Liver (tissue), 8 donors: ENCODE measurements at regions not wholly inside any gene's neighbourhood (a gene's known extent, or its start where the extent isn't known, plus 50 kb on each side); places are given as distances from the start of the nearest gene placed in this dataset.

Experiments
- DNase-seq: peaks from one replicate; pipeline ENCODE4 v3.0.0-alpha.2; 2017; ENCODE audit warnings: low spot score
- H3K27ac ChIP-seq, 2 donors: one replicate each; pipeline ENCODE4 v1.7.0; 2013; ENCODE audit warnings: inconsistent platforms in 2 of 2, low read length in 2 of 2, control low read depth in 1 of 2, low read depth in 1 of 2, mild to moderate bottlenecking in 1 of 2
- H3K27me3 ChIP-seq, 4 donors: one replicate each; pipeline versions ENCODE4 v1.6.1 to v1.7.0; 2013; ENCODE audit warnings: low read length in 3 of 4, inconsistent platforms in 1 of 4, mild to moderate bottlenecking in 1 of 4, moderate library complexity in 1 of 4; ENCODE audit not compliant: control insufficient read depth in 4 of 4, insufficient read depth in 4 of 4
- H3K36me3 ChIP-seq, 4 donors: one replicate each; pipeline versions ENCODE4 v1.6.1 to v1.7.0; 2013; ENCODE audit warnings: low read length in 3 of 4, mild to moderate bottlenecking in 3 of 4, low read depth in 1 of 4, moderate library complexity in 1 of 4; ENCODE audit not compliant: control insufficient read depth in 4 of 4, insufficient read depth in 3 of 4
- H3K4me1 ChIP-seq, 4 donors: one replicate each; pipeline versions ENCODE4 v1.6.1 to v1.7.0; 2013; ENCODE audit warnings: low read length in 3 of 4, mild to moderate bottlenecking in 3 of 4, moderate library complexity in 1 of 4; ENCODE audit not compliant: control insufficient read depth in 4 of 4, insufficient read depth in 4 of 4
- H3K4me3 ChIP-seq, 3 donors: one replicate each; pipeline versions ENCODE4 v1.6.1 to v1.7.0; 2013; ENCODE audit warnings: low read length in 3 of 3, control low read depth in 1 of 3, low read depth in 1 of 3, mild to moderate bottlenecking in 1 of 3
- H3K9ac ChIP-seq, 2 donors: one replicate each; pipeline ENCODE4 v1.7.0; 2013; ENCODE audit warnings: low read length in 2 of 2, mild to moderate bottlenecking in 2 of 2, moderate library complexity in 2 of 2, control low read depth in 1 of 2, low read depth in 1 of 2
- H3K9me3 ChIP-seq, 4 donors: one replicate each; pipeline versions ENCODE4 v1.6.1 to v1.7.0; 2013; ENCODE audit warnings: low read length in 3 of 4; ENCODE audit not compliant: control insufficient read depth in 4 of 4
- ATF3 ChIP-seq: IDR thresholded peaks from 2 replicates; pipeline ENCODE4 v1.6.1; 2016; ENCODE audit warnings: antibody characterized with exemption
- EGR1 ChIP-seq, 2 donors: IDR thresholded peaks; 2 replicates each; pipeline ENCODE4 v1.6.1; 2016 to 2018; ENCODE audit warnings: antibody characterized with exemption in 2 of 2, low read depth in 2 of 2
- FOXA1 ChIP-seq: IDR thresholded peaks from 2 replicates; pipeline ENCODE4 v1.6.1; 2016; ENCODE audit warnings: antibody characterized with exemption
- FOXA2 ChIP-seq: IDR thresholded peaks from 2 replicates; pipeline ENCODE4 v1.6.1; 2016; ENCODE audit warnings: antibody characterized with exemption
- GABPA ChIP-seq, 2 donors: IDR thresholded peaks in 1 of 2; conservative IDR thresholded peaks in 1 of 2; 2 replicates each; pipeline ENCODE4 v1.6.1; 2016; ENCODE audit warnings: antibody characterized with exemption in 2 of 2, mild to moderate bottlenecking in 1 of 2, moderate library complexity in 1 of 2
- HNF4A ChIP-seq, 2 donors: conservative IDR thresholded peaks; 2 replicates each; pipeline ENCODE4 v1.6.1; 2016; ENCODE audit warnings: antibody characterized with exemption in 2 of 2, mild to moderate bottlenecking in 2 of 2
- HNF4G ChIP-seq: IDR thresholded peaks from 2 replicates; pipeline ENCODE4 v1.6.1; 2016; ENCODE audit warnings: antibody characterized with exemption
- JUND ChIP-seq, 2 donors: IDR thresholded peaks; 2 replicates each; pipeline ENCODE4 v1.6.1; 2016; ENCODE audit warnings: antibody characterized with exemption in 2 of 2
- NR2F2 ChIP-seq: IDR thresholded peaks from 2 replicates; pipeline ENCODE4 v1.6.1; 2016; ENCODE audit warnings: antibody characterized with exemption
- RAD21 ChIP-seq, 2 donors: IDR thresholded peaks; 2 replicates each; pipeline ENCODE4 v1.6.1; 2016; ENCODE audit warnings: antibody characterized with exemption in 2 of 2, mild to moderate bottlenecking in 2 of 2
- REST ChIP-seq: IDR thresholded peaks from 2 replicates; pipeline ENCODE4 v1.6.1; 2016; ENCODE audit warnings: antibody characterized with exemption, mild to moderate bottlenecking
- RXRA ChIP-seq, 2 donors: IDR thresholded peaks; 2 replicates each; pipeline ENCODE4 v1.6.1; 2017 to 2018; ENCODE audit warnings: antibody characterized with exemption in 2 of 2, mild to moderate bottlenecking in 1 of 2
- TAF1 ChIP-seq: conservative IDR thresholded peaks from 2 replicates; pipeline ENCODE4 v1.6.1; 2016; ENCODE audit warnings: antibody characterized with exemption, mild to moderate bottlenecking
- YY1 ChIP-seq: IDR thresholded peaks from 2 replicates; pipeline ENCODE4 v1.6.1; 2016; ENCODE audit warnings: antibody characterized with exemption, mild to moderate bottlenecking
- WGBS: extraction: QIAGEN DNeasy Blood & Tissue Kit; methylation state at CpG from one replicate; pipeline ENCODE4 v1.1.7; 2013; 5-methylcytosine and 5-hydroxymethylcytosine counted together
- TF ChIP-seq, protein P1 (sequence below): IDR thresholded peaks from 2 replicates; pipeline ENCODE4 v1.6.1; 2016; ENCODE audit warnings: antibody characterized with exemption
- TF ChIP-seq, protein P2 (sequence below): fragments of 150-350 bp; IDR thresholded peaks from 2 replicates; pipeline ENCODE4 v1.5.1; 2017; ENCODE audit warnings: improper control_type of control experiment, low read depth, low read length; ENCODE audit not compliant: missing input control
- TF ChIP-seq, protein P3 (sequence below): IDR thresholded peaks from 2 replicates; pipeline ENCODE4 v1.6.1; 2016; ENCODE audit warnings: antibody characterized with exemption
- donor health status: healthy.
- donor health status: healthy.
- donor health status: healthy.
- donor health status: healthy.
- donor health status: healthy.

DNA sequence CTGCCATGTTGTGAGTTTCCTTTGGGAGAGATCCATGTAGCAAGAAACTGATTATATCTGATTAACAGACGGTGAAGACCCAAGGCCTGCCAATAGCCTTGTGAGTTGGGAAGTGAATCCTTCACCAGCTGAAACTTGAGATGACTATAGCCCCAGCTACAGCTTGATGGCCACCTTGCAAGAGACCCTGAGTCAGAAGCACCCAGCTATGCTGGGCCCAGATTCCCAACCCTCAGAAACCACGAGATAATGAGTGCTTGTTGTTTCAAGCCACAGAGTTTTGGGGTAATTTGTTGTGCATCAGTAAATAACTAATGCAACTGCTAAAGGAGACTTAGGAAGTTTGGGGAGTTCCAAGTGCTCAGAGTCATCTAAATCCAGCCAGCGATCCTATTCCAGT, 80.3 kb downstream of the AVPR1A start:
- TF ChIP-seq, protein P1, sequence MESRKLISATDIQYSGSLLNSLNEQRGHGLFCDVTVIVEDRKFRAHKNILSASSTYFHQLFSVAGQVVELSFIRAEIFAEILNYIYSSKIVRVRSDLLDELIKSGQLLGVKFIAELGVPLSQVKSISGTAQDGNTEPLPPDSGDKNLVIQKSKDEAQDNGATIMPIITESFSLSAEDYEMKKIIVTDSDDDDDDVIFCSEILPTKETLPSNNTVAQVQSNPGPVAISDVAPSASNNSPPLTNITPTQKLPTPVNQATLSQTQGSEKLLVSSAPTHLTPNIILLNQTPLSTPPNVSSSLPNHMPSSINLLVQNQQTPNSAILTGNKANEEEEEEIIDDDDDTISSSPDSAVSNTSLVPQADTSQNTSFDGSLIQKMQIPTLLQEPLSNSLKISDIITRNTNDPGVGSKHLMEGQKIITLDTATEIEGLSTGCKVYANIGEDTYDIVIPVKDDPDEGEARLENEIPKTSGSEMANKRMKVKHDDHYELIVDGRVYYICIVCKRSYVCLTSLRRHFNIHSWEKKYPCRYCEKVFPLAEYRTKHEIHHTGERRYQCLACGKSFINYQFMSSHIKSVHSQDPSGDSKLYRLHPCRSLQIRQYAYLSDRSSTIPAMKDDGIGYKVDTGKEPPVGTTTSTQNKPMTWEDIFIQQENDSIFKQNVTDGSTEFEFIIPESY = no peak
- TF ChIP-seq TAF1 (no peak), GABPA (IDR thresholded peaks at IDR 0.05 in 1 of 2, conservative IDR thresholded peaks at IDR 0.05 in 1 of 2) (no peak), RXRA (IDR thresholded peaks at IDR 0.05) (no peak), NR2F2 (no peak), HNF4A (conservative IDR thresholded peaks at IDR 0.05) (no peak), JUND (IDR thresholded peaks at IDR 0.05) (no peak), HNF4G (no peak), YY1 (no peak), EGR1 (IDR thresholded peaks at IDR 0.05; ENCODE audit: low read depth in 2 of 2) (no peak), REST (no peak), FOXA2 (no peak)
- TF ChIP-seq, protein P2, sequence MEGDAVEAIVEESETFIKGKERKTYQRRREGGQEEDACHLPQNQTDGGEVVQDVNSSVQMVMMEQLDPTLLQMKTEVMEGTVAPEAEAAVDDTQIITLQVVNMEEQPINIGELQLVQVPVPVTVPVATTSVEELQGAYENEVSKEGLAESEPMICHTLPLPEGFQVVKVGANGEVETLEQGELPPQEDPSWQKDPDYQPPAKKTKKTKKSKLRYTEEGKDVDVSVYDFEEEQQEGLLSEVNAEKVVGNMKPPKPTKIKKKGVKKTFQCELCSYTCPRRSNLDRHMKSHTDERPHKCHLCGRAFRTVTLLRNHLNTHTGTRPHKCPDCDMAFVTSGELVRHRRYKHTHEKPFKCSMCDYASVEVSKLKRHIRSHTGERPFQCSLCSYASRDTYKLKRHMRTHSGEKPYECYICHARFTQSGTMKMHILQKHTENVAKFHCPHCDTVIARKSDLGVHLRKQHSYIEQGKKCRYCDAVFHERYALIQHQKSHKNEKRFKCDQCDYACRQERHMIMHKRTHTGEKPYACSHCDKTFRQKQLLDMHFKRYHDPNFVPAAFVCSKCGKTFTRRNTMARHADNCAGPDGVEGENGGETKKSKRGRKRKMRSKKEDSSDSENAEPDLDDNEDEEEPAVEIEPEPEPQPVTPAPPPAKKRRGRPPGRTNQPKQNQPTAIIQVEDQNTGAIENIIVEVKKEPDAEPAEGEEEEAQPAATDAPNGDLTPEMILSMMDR = no peak
- TF ChIP-seq, protein P3, sequence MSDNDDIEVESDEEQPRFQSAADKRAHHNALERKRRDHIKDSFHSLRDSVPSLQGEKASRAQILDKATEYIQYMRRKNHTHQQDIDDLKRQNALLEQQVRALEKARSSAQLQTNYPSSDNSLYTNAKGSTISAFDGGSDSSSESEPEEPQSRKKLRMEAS = no peak
- WGBS = 86% methylated on average over 3 of the region's 3 CpGs
- no peaks in the 10 kb centered on the region for H3K27me3 ChIP-seq
- no peak for DNase-seq
- H3K27ac ChIP-seq = no peak overlapping the region
- no peaks in the 10 kb centered on the region for H3K9me3 ChIP-seq
- no peaks in the 10 kb centered on the region for H3K36me3 ChIP-seq
- no peak overlapping the region for H3K4me3 ChIP-seq
- H3K9ac ChIP-seq = no peak overlapping the region
- no peaks in the 10 kb centered on the region for H3K4me1 ChIP-seq

GRCh38 chr12:63069860-63070617, 81.0 kb downstream of the AVPR1A start:
- H3K27me3 ChIP-seq = no peaks in the 10 kb centered on the region
- no peak for DNase-seq
- no peak for TF ChIP-seq ATF3
- no peak for TF ChIP-seq HNF4G
- TF ChIP-seq RAD21 (IDR thresholded peaks at IDR 0.05) = no peak
- no peak for TF ChIP-seq NR2F2
- TF ChIP-seq FOXA2 = no peak
- no peak for TF ChIP-seq HNF4A (conservative IDR thresholded peaks at IDR 0.05)
- TF ChIP-seq FOXA1 = no peak
- no peak for TF ChIP-seq YY1
- TF ChIP-seq GABPA (IDR thresholded peaks at IDR 0.05 in 1 of 2, conservative IDR thresholded peaks at IDR 0.05 in 1 of 2) = no peak
- H3K4me3 ChIP-seq = no peak overlapping the region
- WGBS = 87% methylated on average over 3 of the region's 3 CpGs
- H3K9me3 ChIP-seq = no peaks in the 10 kb centered on the region
- no peaks in the 10 kb centered on the region for H3K36me3 ChIP-seq
- no peaks in the 10 kb centered on the region for H3K4me1 ChIP-seq
- no peak overlapping the region for H3K27ac ChIP-seq
- no peak overlapping the region for H3K9ac ChIP-seq
